ENCODE measurements at regions not wholly inside any gene's neighbourhood (a gene's known extent, or its start where the extent isn't known, plus 50 kb on each side); places are given as distances from the start of the nearest gene placed in this dataset.
A peak's percentile ranks its signal among the peaks of the same experiment; 100 is the strongest.
"Not testable (repeated sequence)": the region's sequence is repeated elsewhere in the genome, so short reads cannot be mapped to it uniquely, and the experiment has no call there.

GRCh38 chr6:78243519-78243918, 590.7 kb downstream of the MEI4 start:
- DNase-seq, result no peak

GRCh38 chr6:78251931-78252330, 599.1 kb downstream of the MEI4 start:
- DNase-seq, result no peak

DNA sequence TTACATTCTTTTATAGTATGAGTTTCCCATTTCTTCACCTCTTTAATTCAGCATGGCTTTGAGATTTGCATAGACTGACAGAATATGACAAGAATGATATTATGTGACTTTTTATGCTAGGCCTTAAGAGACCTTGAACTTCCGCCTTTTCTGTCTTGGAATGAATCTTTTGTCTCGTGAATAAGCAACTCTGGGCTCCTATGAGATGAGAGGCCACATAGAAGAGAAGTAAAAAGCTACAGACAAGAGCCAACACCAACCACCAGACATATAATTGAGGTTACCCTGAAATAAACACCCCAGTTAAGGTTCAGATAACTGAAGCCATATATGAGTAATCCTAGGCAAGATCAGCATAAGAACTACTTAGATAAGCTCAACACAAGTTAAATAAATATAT, 600.8 kb downstream of the MEI4 start:
- no peak for DNase-seq

GRCh38 chr6:78259935-78260334, 607.1 kb downstream of the MEI4 start:
- no peak for DNase-seq

GRCh38 chr6:78260427-78260826, 606.9 kb upstream of the IRAK1BP1 start:
- not testable (repeated sequence) for DNase-seq

DNA sequence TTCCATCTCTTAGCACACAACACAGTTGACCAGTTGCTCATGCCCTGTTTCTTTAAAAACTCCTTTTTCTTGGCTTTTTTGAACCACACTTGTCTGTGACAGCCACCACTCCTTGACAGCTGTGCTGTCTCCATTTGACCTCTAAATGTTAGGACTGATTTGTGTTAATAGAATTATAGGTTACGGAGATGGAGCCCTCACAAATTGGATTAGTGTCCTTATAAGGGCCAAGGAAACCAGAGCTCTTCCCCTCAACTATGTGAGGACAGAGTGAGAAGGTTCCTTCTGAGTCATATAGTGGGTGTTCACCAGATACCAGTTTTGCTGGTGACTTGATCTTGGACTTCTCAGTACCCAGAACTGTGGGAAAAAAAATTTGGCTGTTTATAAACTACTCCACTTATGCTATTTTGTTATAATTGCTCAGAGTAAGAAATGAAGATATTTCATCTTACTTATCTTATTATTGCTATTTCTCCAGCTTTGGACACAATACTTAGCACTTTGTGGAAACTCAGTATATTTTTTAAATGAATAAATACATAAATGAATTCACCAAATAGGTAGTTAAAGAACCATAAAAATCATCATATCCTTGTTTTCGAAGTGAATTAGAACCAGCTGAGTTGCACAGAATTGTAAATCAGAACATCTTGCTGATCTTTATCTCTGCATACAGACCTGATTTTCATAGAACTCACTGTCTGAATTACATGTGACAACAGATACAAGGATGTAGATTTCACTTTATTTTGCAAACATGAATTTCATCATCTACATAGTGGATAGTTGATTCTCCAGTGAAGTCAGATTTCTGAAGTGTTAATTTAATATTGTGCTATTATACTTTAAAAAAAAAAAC, 598.5 kb upstream of the IRAK1BP1 start:
- no peak for DNase-seq

DNA sequence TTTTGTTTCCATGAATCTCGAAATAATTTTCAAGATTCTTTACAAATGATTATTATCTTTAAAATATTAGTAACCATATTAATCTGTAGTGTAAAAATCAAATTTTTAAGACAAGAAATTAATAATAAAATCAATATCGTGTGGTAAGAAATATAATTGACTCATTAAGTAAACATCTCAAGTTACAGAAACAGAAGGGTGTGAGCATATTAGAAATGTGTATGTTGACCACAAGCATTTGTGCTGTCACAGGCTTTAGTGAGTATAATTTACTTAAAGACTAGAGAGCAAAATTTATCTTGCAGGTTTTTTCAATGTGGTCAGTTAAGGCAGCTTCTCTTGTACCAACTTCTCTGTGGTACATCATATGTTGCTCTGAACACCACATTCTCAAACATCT, 566.5 kb upstream of the IRAK1BP1 start:
- DNase-seq, result no peak

- no peak for DNase-seq
These were observed 564.9 kb upstream of the IRAK1BP1 start for GRCh38 chr6:78302411-78302810.

DNA sequence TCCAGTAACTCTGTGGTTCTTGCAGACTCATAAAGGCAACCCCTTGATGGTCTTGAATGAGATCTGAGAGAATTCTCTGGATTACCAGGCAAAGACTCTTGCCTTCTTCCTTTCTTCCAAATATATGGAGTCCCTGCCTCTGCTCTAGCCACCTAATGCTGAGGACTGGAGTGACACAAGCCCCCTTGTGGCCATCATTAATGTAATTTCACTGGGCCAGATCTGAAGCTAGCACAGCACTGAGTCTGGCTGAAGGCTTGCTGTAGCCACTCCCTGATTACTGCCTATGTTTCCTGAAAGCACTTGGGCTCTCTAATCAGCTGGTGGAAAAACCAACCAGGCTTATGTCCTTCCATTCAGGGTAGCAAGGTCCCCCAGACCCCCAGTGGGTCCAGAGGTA, 559.3 kb upstream of the IRAK1BP1 start:
- peak in 1 of 2 experiments; percentile 17 for DNase-seq

DNA sequence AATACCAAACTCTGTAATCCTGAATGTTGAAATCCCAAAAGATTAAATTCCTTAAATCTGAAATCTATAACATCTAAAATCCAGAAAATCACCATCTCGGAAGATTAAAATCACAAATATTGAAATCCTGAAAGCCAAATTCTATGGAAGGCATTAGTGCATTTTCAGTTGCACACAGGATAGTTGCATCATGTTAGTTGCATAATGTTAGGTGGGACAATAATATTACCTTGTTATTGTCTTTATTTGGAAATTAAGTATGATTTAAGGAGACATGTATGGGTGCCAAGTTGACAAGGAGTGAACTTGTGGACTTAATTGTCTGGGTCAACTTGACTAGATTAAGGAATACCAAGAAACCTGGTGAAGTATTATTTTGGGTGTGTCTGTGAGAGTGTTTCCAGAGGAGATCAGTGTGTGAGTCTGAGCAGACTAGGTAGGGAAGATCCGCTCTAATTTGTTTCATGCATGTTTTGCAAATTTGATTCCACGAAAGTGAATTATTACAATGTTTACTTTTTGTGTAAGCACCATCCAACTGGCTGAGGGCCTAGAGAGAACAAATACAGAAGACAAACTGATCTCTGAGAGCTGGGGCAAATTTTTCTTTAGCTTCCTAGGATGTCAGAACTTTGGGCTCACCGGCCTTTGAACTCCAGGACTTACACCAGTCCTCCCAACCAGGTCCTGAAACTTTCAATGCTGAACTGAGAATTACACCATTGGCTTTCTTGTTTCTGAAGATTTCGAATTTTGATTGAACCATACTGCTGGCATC, 545.1 kb upstream of the IRAK1BP1 start:
- DNase-seq, result no peak

GRCh38 chr6:78324213-78324612, 543.1 kb upstream of the IRAK1BP1 start:
- DNase-seq, result no peak

DNA sequence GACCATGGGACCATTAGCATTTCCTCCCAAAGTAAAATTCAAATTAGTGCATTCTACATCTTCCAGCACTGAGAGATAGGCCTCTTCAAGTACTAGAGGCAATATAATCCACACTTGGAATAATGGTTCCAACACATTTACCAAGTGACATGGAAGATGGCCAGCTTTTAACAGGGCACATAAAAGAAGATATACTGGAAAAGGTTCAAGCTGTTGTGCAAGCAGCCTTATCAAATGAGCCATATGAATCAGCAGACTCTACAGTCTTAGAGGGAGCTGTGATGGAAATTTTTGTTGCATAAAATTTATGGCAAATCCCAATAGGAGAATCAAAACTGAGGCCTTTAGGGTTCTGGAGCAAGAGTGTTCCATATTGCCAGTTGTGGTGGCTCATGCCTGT, 526.6 kb upstream of the IRAK1BP1 start:
- DNase-seq, result no peak

GRCh38 chr6:78345882-78346281, 521.5 kb upstream of the IRAK1BP1 start:
- no peak for DNase-seq

GRCh38 chr6:78347191-78347916, 520.0 kb upstream of the IRAK1BP1 start:
- DNase-seq, result no peak

GRCh38 chr6:78353040-78353439, 514.3 kb upstream of the IRAK1BP1 start:
- no peak for DNase-seq

GRCh38 chr6:78363688-78364087, 503.7 kb upstream of the IRAK1BP1 start:
- peak; percentile 48 to 57 for DNase-seq

- no peak for DNase-seq
These were observed 501.9 kb upstream of the IRAK1BP1 start for GRCh38 chr6:78365473-78365872.

- no peak for DNase-seq
These were observed 490.3 kb upstream of the IRAK1BP1 start for GRCh38 chr6:78377056-78377455.

DNA sequence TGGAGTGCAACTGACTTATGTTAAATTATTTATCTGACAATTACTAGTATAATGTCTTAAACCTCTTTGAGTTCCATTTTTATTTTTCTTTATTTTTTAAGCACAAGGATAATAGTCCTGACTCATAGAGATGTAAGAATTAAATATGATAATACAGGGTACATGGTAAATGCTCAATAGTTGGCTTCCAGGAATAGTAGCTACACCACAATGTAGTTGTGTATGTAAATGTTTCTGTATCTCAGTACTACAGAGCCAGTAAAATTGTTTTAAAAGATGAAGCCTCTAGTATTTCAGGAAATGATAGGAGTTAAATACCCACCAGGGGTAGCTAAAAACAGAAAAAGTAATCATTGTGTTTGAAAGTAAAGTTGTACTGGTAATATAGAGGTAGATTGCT, 487.4 kb upstream of the IRAK1BP1 start:
- no peak for DNase-seq

- no peak for DNase-seq
These were observed 486.8 kb upstream of the IRAK1BP1 start for GRCh38 chr6:78380541-78380940.

- no peak for DNase-seq
These were observed 483.4 kb upstream of the IRAK1BP1 start for GRCh38 chr6:78383968-78384367.

DNA sequence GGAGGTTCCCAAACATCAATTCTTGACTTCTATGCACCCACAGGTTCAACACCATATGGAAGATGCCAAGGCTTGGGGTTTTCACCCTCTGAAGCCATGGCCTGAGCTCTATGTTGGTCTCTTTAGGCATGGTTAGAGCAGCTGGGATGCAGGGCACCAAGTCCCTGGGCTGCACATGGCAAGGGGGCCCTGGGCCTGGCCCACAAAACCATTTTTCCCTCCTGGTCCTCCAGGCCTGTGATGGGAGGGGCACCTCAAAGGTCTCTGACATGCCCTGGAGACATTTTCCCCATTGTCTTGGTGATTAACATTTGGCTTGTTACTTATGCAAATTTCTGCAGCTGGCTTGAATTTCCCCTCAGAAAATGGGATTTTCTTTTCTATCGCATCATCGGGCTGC, 480.5 kb upstream of the IRAK1BP1 start:
- not testable (repeated sequence) for DNase-seq

DNA sequence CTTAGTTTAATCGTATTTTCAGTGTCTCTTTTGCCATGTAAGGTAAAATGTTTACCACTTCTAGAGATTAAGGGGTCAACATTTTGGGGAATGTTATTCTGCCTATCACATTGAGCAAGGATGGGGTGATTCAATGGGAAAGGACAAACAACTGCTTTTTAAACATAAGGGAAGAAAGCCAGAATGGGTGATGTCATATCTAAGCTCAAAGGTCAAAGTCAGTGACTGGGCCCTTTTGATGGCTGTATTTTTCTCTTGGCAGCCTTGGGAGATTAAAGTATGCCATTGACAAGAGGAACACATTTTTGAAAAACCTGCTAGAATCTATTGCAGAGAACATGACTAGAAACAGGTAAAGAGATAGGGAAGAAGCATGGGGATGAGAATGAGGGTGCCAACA, 477.3 kb upstream of the IRAK1BP1 start:
- DNase-seq, result no peak

DNA sequence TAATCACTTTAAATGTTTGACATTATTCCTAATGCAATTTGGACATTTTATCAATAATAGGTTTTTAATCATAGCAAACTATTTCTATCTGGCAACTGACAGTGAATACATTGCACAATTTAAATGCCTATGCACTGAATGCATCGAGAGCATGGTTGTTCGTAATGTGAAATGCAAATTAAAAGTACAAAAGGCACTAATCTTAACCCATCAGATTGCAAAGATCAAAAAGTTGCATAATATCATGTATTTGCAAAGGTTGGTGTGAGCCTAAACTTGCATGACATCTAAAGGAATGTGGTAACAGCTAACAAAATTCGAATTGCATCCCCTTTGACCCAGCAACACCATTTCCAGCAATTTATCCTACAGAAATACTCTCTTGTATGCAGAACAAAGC, 469.9 kb upstream of the IRAK1BP1 start:
- no peak for DNase-seq

Data from NCI-H526 (cell line).